K562 (cell line): ENCODE measurements at regions not wholly inside any gene's neighbourhood (a gene's known extent, or its start where the extent isn't known, plus 50 kb on each side); places are given as distances from the start of the nearest gene placed in this dataset.
A peak's percentile ranks its signal among the peaks of the same experiment; 100 is the strongest.

ENCODE experiments used
- ATAC-seq: fragments of 200-7000 bp; cut with Tn5 transposase; 3 replicates; pipeline ENCODE4 v1.9.1; 2020; ENCODE audit warnings: moderate library complexity
- BruUV-seq: library from RNA; stranded (reverse); fragments of 400-500 nt; replicated peaks from 2 replicates; lab custom pipeline; 2021; lab: Mats Ljungman, UMichigan
- CTCF ChIA-PET: fragments of 300-600 bp; formaldehyde crosslinking; extraction: SDS; loops from one replicate; lab custom pipeline; 2021; ENCODE audit warnings: low intra/inter-chr PET ratio; lab: Yijun Ruan, JAX
- POLR2A ChIA-PET: fragments of 300-600, 350-650 bp; sonication (Branson Sonifier 250); formaldehyde crosslinking; extraction: SDS; loops from one replicate; lab custom pipeline; 2021; ENCODE audit warnings: antibody characterized with exemption, inconsistent platforms; lab: Yijun Ruan, JAX
- DNase-seq, 4 experiments: peaks; one replicate each; pipeline versions ENCODE4 v3.0.0 to v3.0.0-alpha.2; 2011 to 2018; ENCODE audit warnings: low spot score in 3 of 4, mixed read lengths in 3 of 4; ENCODE audit errors: extremely low read depth in 1 of 4
- FAIRE-seq: peaks from 2 replicates; lab custom pipeline; 2011; peaks lifted over from hg19 to GRCh38; lab: Jason Lieb, UNC
- H2AFZ ChIP-seq: 2 replicates; pipeline ENCODE4 v1.6.0; 2011; ENCODE audit warnings: low read depth, low read length, control low read depth, inconsistent platforms
- H3K27ac ChIP-seq: fragments of 200-600 bp; 3 replicates; pipeline ENCODE4 v1.8.0; 2011; ENCODE audit warnings: low read depth, mild to moderate bottlenecking, control low read depth, inconsistent platforms, low read length, moderate library complexity, mixed read lengths; ENCODE audit errors: extremely low read depth
- H3K27me3 ChIP-seq, 2 experiments: fragments of 300-600 bp in 1 of 2; 2 replicates in 1 of 2; 3 replicates in 1 of 2; pipeline versions ENCODE4 v1.6.0 to v1.8.0; 2011; ENCODE audit warnings: inconsistent platforms in 2 of 2, low read length in 2 of 2, mild to moderate bottlenecking in 1 of 2, mixed read lengths in 1 of 2, moderate library complexity in 1 of 2; ENCODE audit not compliant: control insufficient read depth in 2 of 2, insufficient read depth in 2 of 2
- H3K36me3 ChIP-seq: fragments of 300-600 bp; 3 replicates; pipeline ENCODE4 v1.8.0; 2011; ENCODE audit warnings: mild to moderate bottlenecking, low read length, inconsistent platforms; ENCODE audit not compliant: control insufficient read depth, insufficient read depth
- H3K4me1 ChIP-seq, 2 experiments: fragments of 200-600 bp in 1 of 2; replicated peaks in 1 of 2; 2 replicates in 1 of 2; 3 replicates in 1 of 2; pipeline versions ENCODE4 v1.5.1 to v1.8.0; 2011; ENCODE audit warnings: inconsistent platforms in 2 of 2, low read length in 2 of 2, mild to moderate bottlenecking in 1 of 2, mixed read lengths in 1 of 2, moderate library complexity in 1 of 2; ENCODE audit not compliant: control insufficient read depth in 2 of 2, insufficient read depth in 2 of 2
- H3K4me2 ChIP-seq: 2 replicates; pipeline ENCODE4 v1.6.1; 2011; ENCODE audit warnings: low read length, control low read depth, inconsistent platforms, mixed read lengths; ENCODE audit not compliant: insufficient read depth
- H3K4me3 ChIP-seq: fragments of 200-600 bp; sonication (generic), shearing (Covaris generic); 2 replicates; pipeline ENCODE4 v1.5.1; 2016; ENCODE audit warnings: control low read depth, inconsistent platforms
- H3K79me2 ChIP-seq: fragments of 200-600 bp; 3 replicates; pipeline ENCODE4 v1.8.0; 2011; ENCODE audit warnings: low read length, inconsistent platforms; ENCODE audit not compliant: control insufficient read depth, insufficient read depth
- H3K9ac ChIP-seq, 2 experiments: 2 replicates each; pipeline versions ENCODE4 v1.6.0 to v1.6.1; 2011; ENCODE audit warnings: low read depth in 2 of 2, low read length in 2 of 2, control low read depth in 1 of 2, inconsistent platforms in 1 of 2, mild to moderate bottlenecking in 1 of 2, mixed read lengths in 1 of 2; ENCODE audit not compliant: insufficient read depth in 1 of 2
- H3K9me1 ChIP-seq: one replicate; pipeline ENCODE4 v1.6.0; 2011; ENCODE audit warnings: inconsistent platforms, mild to moderate bottlenecking, low read length, moderate library complexity; ENCODE audit not compliant: control insufficient read depth, insufficient read depth
- H3K9me3 ChIP-seq: replicated peaks from 2 replicates; pipeline ENCODE4 v1.5.1; 2011; ENCODE audit warnings: low read depth, low read length, inconsistent platforms; ENCODE audit not compliant: control insufficient read depth, insufficient read depth
- H4K20me1 ChIP-seq: replicated peaks from 2 replicates; pipeline ENCODE4 v1.6.1; 2011; ENCODE audit warnings: low read length, inconsistent platforms, mixed read lengths; ENCODE audit not compliant: control insufficient read depth, insufficient read depth
- BRF1 ChIP-seq: IDR thresholded peaks from 3 replicates; pipeline ENCODE4 v1.6.1; 2011; ENCODE audit warnings: borderline replicate concordance, mild to moderate bottlenecking; ENCODE audit not compliant: insufficient read length; ENCODE audit errors: extremely low read depth
- C11orf30 ChIP-seq: fragments of 450-650 bp; IDR thresholded peaks from 2 replicates; pipeline ENCODE4 v1.6.1; 2016; ENCODE audit warnings: low read depth, mild to moderate bottlenecking
- FIP1L1 ChIP-seq: fragments of 200-400 bp; formaldehyde crosslinking; IDR thresholded peaks from 2 replicates; pipeline ENCODE4 v1.6.1; 2018; ENCODE audit warnings: mild to moderate bottlenecking, low read depth, low read length; ENCODE audit not compliant: poor library complexity, severe bottlenecking
- ILK ChIP-seq: fragments of 450-650 bp; IDR thresholded peaks from 2 replicates; pipeline ENCODE4 v1.6.1; 2016; ENCODE audit warnings: missing genetic modification characterization, low read depth, mild to moderate bottlenecking, missing compliant biosample characterization, moderate library complexity, borderline replicate concordance
- MAFK ChIP-seq: IDR thresholded peaks from 2 replicates; pipeline ENCODE4 v1.6.1; 2011; ENCODE audit warnings: low read length, improper control_type of control experiment
- NCOR1 ChIP-seq: fragments of 450-650 bp; IDR thresholded peaks from 2 replicates; pipeline ENCODE4 v1.6.1; 2016; ENCODE audit warnings: mild to moderate bottlenecking, moderate library complexity
- POLR2AphosphoS2 ChIP-seq: IDR thresholded peaks from 2 replicates; pipeline ENCODE4 v1.6.1; 2012; ENCODE audit warnings: low read length, improper control_type of control experiment
- POLR3G ChIP-seq: IDR thresholded peaks from 2 replicates; pipeline ENCODE4 v1.6.1; 2011; ENCODE audit not compliant: insufficient read length, insufficient replicate concordance; ENCODE audit errors: extremely low read depth
- POU5F1 ChIP-seq: fragments of 150-350 bp; IDR thresholded peaks from 2 replicates; pipeline ENCODE4 v1.6.1; 2014; ENCODE audit warnings: borderline replicate concordance, low read length, low read depth, mild to moderate bottlenecking; ENCODE audit not compliant: partially characterized antibody
- RBM15 ChIP-seq: fragments of 200-400 bp; formaldehyde crosslinking; IDR thresholded peaks from 2 replicates; pipeline ENCODE4 v1.6.1; 2018; ENCODE audit warnings: mild to moderate bottlenecking, low read length, moderate library complexity; ENCODE audit not compliant: insufficient read depth
- RUNX1 ChIP-seq: sonication (generic); IDR thresholded peaks from 2 replicates; pipeline ENCODE4 v1.6.1; 2016; ENCODE audit warnings: antibody characterized with exemption, low read depth
- TEAD1 ChIP-seq, 2 experiments: fragments of 450-650 bp in 1 of 2; sonication (generic) in 1 of 2; formaldehyde crosslinking; IDR thresholded peaks; 2 replicates each; pipeline versions ENCODE4 v1.4.0 to v1.8.0; 2020 to 2022; ENCODE audit warnings: mild to moderate bottlenecking in 2 of 2, missing genetic modification reagents in 1 of 2
- TGIF2 ChIP-seq: sonication (generic); formaldehyde crosslinking; IDR thresholded peaks from 2 replicates; pipeline ENCODE4 v1.8.1; 2022; ENCODE audit warnings: mild to moderate bottlenecking, missing genetic modification reagents, moderate library complexity
- ZBED1 ChIP-seq: IDR thresholded peaks from 2 replicates; pipeline ENCODE4 v1.6.1; 2014
- ZFX ChIP-seq: sonication (generic); formaldehyde crosslinking; IDR thresholded peaks from 2 replicates; pipeline ENCODE4 v1.8.0; 2022; ENCODE audit warnings: mild to moderate bottlenecking, missing genetic modification reagents, moderate library complexity
- ZKSCAN1 ChIP-seq: fragments of 150-350 bp; IDR thresholded peaks from 2 replicates; pipeline ENCODE4 v1.6.1; 2016; ENCODE audit warnings: low read depth, low read length
- ZKSCAN3 ChIP-seq: fragments of 250-450 bp; sonication (Bioruptor Pico); IDR thresholded peaks from 2 replicates; pipeline ENCODE4 v1.4.0; 2020
- ZNF212 ChIP-seq: fragments of 450-650 bp; formaldehyde crosslinking; IDR thresholded peaks from 2 replicates; pipeline ENCODE4 v1.4.0; 2020; ENCODE audit warnings: mild to moderate bottlenecking
- ZNF316 ChIP-seq: fragments of 450-650 bp; IDR thresholded peaks from 2 replicates; pipeline ENCODE4 v1.6.1; 2016
- ZNF41 ChIP-seq: fragments of 250-450 bp; sonication (Bioruptor Pico); conservative IDR thresholded peaks from 2 replicates; pipeline ENCODE4 v1.4.0; 2020; ENCODE audit warnings: mild to moderate bottlenecking
- ZZZ3 ChIP-seq: fragments of 450-650 bp; IDR thresholded peaks from 2 replicates; pipeline ENCODE4 v1.6.1; 2016; ENCODE audit warnings: antibody characterized with exemption, mild to moderate bottlenecking, moderate library complexity
- in situ Hi-C: fragments of 300-500 bp; cut with MboI; formaldehyde crosslinking; loops from 4 replicates; pipeline ENCODE4 v1.15.0; 2018; ENCODE audit warnings: inconsistent platforms, mixed read lengths
- intact Hi-C: fragments of 100-400 bp; cut with micrococcal nuclease; formaldehyde crosslinking; loops from 2 replicates; pipeline ENCODE4 v1.14.2; 2022
- TF ChIP-seq, protein P1 (sequence below): fragments of 250-450 bp; sonication (Bioruptor Pico); IDR thresholded peaks from 2 replicates; pipeline ENCODE4 v1.8.0; 2022; ENCODE audit warnings: moderate library complexity, mild to moderate bottlenecking, inconsistent platforms
- TF ChIP-seq, protein P2 (sequence below): IDR thresholded peaks from 3 replicates; pipeline ENCODE4 v1.6.1; 2011; ENCODE audit warnings: borderline replicate concordance, mild to moderate bottlenecking; ENCODE audit not compliant: insufficient read length, insufficient read depth
- TF ChIP-seq, protein P3 (sequence below): sonication (generic); formaldehyde crosslinking; IDR thresholded peaks from 2 replicates; pipeline ENCODE4 v1.8.0; 2022; ENCODE audit warnings: missing genetic modification reagents, mild to moderate bottlenecking, moderate library complexity, borderline replicate concordance

DNA sequence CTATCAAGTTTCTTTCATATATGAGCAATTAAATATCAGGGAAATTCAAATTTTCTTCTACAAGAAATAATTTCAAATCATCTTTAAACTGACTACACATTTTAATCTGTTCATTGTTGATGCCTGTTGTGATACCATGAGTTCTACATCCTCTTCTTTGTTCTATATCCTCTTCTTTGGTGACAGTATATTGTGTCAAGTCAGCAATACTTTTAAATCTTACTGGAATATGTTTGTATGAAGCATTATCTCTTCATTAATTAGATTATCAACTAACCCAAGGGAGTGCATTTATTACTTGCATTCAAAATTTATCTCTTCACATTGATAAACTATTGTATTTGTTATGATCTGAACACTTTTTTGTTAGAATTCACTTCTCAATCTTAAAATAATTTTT, 275.0 kb upstream of the INTU start:
- H3K36me3 ChIP-seq = no peaks in the 10 kb centered on the region
- H3K9me3 ChIP-seq = no peaks in the 10 kb centered on the region
- no peaks in the 10 kb centered on the region; the same call in 1 of the 2 replicates for H4K20me1 ChIP-seq
- H3K9ac ChIP-seq = no peak overlapping the region
- H3K27me3 ChIP-seq = no peaks in the 10 kb centered on the region
- ATAC-seq (no peak), FAIRE-seq (no peak), DNase-seq (no peak)
- H3K4me1 ChIP-seq = no peaks in the 10 kb centered on the region
- H3K4me2 ChIP-seq = no peak overlapping the region
- H3K4me3 ChIP-seq = no peak overlapping the region
- H3K27ac ChIP-seq = no peak overlapping the region
- in situ Hi-C loops = no loop called here
- ChIA-PET CTCF (no interaction called here), POLR2A (no interaction called here)
- H2AFZ ChIP-seq = no peak overlapping the region
- H3K79me2 ChIP-seq = no peaks in the 10 kb centered on the region
- no peaks in the 10 kb centered on the region for H3K9me1 ChIP-seq
- BruUV-seq = no TSS peak
- intact Hi-C loops = no loop called here
- TF ChIP-seq RUNX1 (no peak), POLR2AphosphoS2 (no peak), NCOR1 (no peak), RBM15 (no peak), ZFX (CRISPR knock-in tag) (no peak), C11orf30 (peak; percentile 76), BRF1 (no peak), ZNF212 (no peak), FIP1L1 (no peak), ZKSCAN1 (no peak), POLR3G (no peak), TEAD1 (CRISPR knock-in tag; IDR thresholded peaks at IDR 0.05) (no peak), TGIF2 (CRISPR knock-in tag) (no peak), ZBED1 (no peak), ZNF316 (peak; percentile 90), ZNF41 (no peak), POU5F1 (no peak), MAFK (peak; percentile 83), ILK (tag) (no peak), ZKSCAN3 (CRISPR knock-in tag) (no peak), ZZZ3 (no peak)
- TF ChIP-seq, protein P1, sequence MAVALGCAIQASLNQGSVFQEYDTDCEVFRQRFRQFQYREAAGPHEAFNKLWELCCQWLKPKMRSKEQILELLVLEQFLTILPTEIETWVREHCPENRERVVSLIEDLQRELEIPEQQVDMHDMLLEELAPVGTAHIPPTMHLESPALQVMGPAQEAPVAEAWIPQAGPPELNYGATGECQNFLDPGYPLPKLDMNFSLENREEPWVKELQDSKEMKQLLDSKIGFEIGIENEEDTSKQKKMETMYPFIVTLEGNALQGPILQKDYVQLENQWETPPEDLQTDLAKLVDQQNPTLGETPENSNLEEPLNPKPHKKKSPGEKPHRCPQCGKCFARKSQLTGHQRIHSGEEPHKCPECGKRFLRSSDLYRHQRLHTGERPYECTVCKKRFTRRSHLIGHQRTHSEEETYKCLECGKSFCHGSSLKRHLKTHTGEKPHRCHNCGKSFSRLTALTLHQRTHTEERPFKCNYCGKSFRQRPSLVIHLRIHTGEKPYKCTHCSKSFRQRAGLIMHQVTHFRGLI = no peak
- TF ChIP-seq, protein P2, sequence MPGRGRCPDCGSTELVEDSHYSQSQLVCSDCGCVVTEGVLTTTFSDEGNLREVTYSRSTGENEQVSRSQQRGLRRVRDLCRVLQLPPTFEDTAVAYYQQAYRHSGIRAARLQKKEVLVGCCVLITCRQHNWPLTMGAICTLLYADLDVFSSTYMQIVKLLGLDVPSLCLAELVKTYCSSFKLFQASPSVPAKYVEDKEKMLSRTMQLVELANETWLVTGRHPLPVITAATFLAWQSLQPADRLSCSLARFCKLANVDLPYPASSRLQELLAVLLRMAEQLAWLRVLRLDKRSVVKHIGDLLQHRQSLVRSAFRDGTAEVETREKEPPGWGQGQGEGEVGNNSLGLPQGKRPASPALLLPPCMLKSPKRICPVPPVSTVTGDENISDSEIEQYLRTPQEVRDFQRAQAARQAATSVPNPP = no peak
- TF ChIP-seq, protein P3, sequence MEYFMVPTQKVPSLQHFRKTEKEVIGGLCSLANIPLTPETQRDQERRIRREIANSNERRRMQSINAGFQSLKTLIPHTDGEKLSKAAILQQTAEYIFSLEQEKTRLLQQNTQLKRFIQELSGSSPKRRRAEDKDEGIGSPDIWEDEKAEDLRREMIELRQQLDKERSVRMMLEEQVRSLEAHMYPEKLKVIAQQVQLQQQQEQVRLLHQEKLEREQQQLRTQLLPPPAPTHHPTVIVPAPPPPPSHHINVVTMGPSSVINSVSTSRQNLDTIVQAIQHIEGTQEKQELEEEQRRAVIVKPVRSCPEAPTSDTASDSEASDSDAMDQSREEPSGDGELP (CRISPR knock-in tag) = no peak
